Osteocyte (in vitro differentiated cells): ENCODE measurements at regions not wholly inside any gene's neighbourhood (a gene's known extent, or its start where the extent isn't known, plus 50 kb on each side); places are given as distances from the start of the nearest gene placed in this dataset.

ENCODE experiments used
- DNase-seq: peaks from one replicate; pipeline ENCODE4 v3.0.0; 2021; ENCODE audit warnings: mixed read lengths; ENCODE audit not compliant: unreplicated experiment; ENCODE audit errors: extremely low spot score
- H3K27ac Mint-ChIP-seq: one replicate; pipeline ENCODE4 v1.8.0; 2021; ENCODE audit warnings: mild to moderate bottlenecking, mixed read lengths; ENCODE audit not compliant: unreplicated experiment
- H3K27me3 Mint-ChIP-seq: one replicate; pipeline ENCODE4 v1.8.0; 2021; ENCODE audit warnings: mixed read lengths; ENCODE audit not compliant: unreplicated experiment
- H3K36me3 Mint-ChIP-seq: one replicate; pipeline ENCODE4 v1.8.0; 2021; ENCODE audit warnings: mixed read lengths; ENCODE audit not compliant: unreplicated experiment
- H3K4me1 Mint-ChIP-seq: one replicate; pipeline ENCODE4 v1.8.0; 2021; ENCODE audit warnings: mixed read lengths; ENCODE audit not compliant: unreplicated experiment
- H3K4me3 Mint-ChIP-seq: one replicate; pipeline ENCODE4 v1.8.0; 2021; ENCODE audit warnings: mild to moderate bottlenecking, moderate library complexity, mixed read lengths; ENCODE audit not compliant: unreplicated experiment
- H3K9me3 Mint-ChIP-seq: one replicate; pipeline ENCODE4 v1.8.0; 2021; ENCODE audit warnings: mixed read lengths; ENCODE audit not compliant: unreplicated experiment
- TF ChIP-seq, protein P1 (sequence below): fragments of 200-600 bp; sonication (generic); IDR thresholded peaks from 2 replicates; pipeline ENCODE4 v1.5.0; 2021; ENCODE audit warnings: antibody characterized with exemption, mild to moderate bottlenecking, moderate library complexity

GRCh38 chr21:24076179-24076578 is 1531.1 kb downstream of the MRPL39 start:
- Mint-ChIP-seq H3K27me3 (no peaks in the 10 kb centered on the region), H3K4me3 (no peak overlapping the region), H3K36me3 (no peaks in the 10 kb centered on the region), H3K4me1 (no peaks in the 10 kb centered on the region), H3K27ac (no peak overlapping the region), H3K9me3 (peaks cover 37% of the 10 kb centered on the region)
- TF ChIP-seq, protein P1, sequence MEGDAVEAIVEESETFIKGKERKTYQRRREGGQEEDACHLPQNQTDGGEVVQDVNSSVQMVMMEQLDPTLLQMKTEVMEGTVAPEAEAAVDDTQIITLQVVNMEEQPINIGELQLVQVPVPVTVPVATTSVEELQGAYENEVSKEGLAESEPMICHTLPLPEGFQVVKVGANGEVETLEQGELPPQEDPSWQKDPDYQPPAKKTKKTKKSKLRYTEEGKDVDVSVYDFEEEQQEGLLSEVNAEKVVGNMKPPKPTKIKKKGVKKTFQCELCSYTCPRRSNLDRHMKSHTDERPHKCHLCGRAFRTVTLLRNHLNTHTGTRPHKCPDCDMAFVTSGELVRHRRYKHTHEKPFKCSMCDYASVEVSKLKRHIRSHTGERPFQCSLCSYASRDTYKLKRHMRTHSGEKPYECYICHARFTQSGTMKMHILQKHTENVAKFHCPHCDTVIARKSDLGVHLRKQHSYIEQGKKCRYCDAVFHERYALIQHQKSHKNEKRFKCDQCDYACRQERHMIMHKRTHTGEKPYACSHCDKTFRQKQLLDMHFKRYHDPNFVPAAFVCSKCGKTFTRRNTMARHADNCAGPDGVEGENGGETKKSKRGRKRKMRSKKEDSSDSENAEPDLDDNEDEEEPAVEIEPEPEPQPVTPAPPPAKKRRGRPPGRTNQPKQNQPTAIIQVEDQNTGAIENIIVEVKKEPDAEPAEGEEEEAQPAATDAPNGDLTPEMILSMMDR, result peak; percentile 8
- no peak for DNase-seq

- Mint-ChIP-seq H3K27me3 (no peaks in the 10 kb centered on the region), H3K4me1 (no peaks in the 10 kb centered on the region), H3K36me3 (no peaks in the 10 kb centered on the region), H3K27ac (no peak overlapping the region), H3K9me3 (peaks cover 10% of the 10 kb centered on the region), H3K4me3 (no peak overlapping the region)
- DNase-seq, result no peak
- TF ChIP-seq, protein P1, result no peak
Measured at GRCh38 chr21:24055696-24056095, 1551.6 kb downstream of the MRPL39 start.

DNA sequence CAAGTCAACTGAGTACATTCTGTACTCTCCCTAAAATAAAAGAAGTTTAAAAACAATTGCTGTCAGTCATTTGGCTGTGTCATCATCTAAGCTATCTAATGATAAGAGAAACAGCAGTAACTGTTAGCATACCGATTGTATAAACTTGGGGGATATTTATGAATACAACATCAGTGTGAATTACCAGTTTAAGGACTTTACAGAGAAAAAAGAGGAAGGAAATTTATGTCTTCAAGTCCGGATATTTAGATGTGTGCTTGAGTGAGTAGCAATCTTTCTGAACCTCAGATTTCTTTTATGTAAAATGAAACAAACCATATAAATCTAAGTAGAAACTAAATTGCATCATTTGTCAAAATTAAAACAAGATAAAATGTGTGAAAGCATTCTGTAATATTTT is 1557.0 kb downstream of the MRPL39 start:
- Mint-ChIP-seq H3K4me1 (peaks cover 4% of the 10 kb centered on the region), H3K4me3 (no peak overlapping the region), H3K36me3 (no peaks in the 10 kb centered on the region), H3K27ac (no peak overlapping the region), H3K27me3 (no peaks in the 10 kb centered on the region), H3K9me3 (peaks cover 15% of the 10 kb centered on the region)
- DNase-seq, result no peak
- TF ChIP-seq, protein P1, result no peak

GRCh38 chr21:24046829-24047443 is 1560.3 kb downstream of the MRPL39 start:
- TF ChIP-seq, protein P1, result no peak
- no peak for DNase-seq
- Mint-ChIP-seq H3K4me1 (peaks cover 4% of the 10 kb centered on the region), H3K4me3 (no peak overlapping the region), H3K27me3 (no peaks in the 10 kb centered on the region), H3K9me3 (peaks cover 9% of the 10 kb centered on the region), H3K36me3 (no peaks in the 10 kb centered on the region), H3K27ac (no peak overlapping the region)

DNA sequence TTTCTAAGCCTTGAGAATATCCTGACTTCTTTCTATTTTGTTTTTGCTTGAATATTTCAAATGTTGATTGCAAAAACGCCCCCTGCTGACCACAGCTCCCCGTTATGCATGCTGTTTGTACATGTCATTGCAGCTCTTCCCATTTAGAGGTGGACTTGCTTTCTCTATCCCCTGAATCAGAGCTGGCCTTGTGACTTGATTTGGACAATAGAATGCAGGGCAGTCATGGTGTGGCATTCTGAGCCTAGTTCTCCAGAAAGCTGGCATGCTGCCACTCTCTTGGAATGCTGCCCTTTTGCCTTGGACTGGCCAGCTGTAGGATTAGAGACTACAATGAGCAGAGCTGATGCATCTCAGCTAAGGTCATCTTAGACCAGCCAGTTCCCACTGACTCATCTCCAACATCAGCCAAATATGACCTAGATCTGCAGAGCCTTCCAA is 1561.5 kb downstream of the MRPL39 start:
- H3K27me3 Mint-ChIP-seq, result no peaks in the 10 kb centered on the region
- DNase-seq, result no peak
- H3K9me3 Mint-ChIP-seq, result peaks cover 17% of the 10 kb centered on the region
- H3K27ac Mint-ChIP-seq, result no peak overlapping the region
- peaks cover 4% of the 10 kb centered on the region for H3K4me1 Mint-ChIP-seq
- H3K4me3 Mint-ChIP-seq, result no peak overlapping the region
- TF ChIP-seq, protein P1, result peak; percentile 29
- no peaks in the 10 kb centered on the region for H3K36me3 Mint-ChIP-seq
